ENCODE measurements at regions not wholly inside any gene's neighbourhood (a gene's known extent, or its start where the extent isn't known, plus 50 kb on each side); places are given as distances from the start of the nearest gene placed in this dataset.

DNA sequence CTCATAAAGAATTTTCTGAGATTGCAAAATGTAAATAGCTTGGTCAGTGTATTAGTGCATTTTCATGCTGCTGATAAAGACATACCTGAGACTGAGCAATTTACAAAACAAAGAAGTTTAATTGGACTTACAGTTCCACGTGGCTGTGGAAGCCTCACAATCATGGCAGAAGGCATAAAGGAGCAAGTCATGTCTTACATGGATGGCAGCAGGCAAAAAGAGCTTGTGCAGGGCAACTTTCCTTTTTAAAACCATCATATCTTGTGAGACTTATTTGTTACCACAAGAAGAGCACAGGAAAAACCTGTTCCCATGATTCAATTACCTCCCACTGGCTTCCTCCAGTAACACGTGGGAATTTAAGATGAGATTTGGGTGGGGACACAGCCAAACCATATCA lies 112.7 kb upstream of the HDDC2 start:
- H3K4me1 Mint-ChIP-seq: no peaks in the 10 kb centered on the region
- no peak for ATAC-seq
- TF ChIP-seq ZNF423 (CRISPR knock-in tag; IDR thresholded peaks at IDR 0.05) (no peak), SOX15 (CRISPR knock-in tag; IDR thresholded peaks at IDR 0.05) (no peak), ZNF671 (CRISPR knock-in tag; IDR thresholded peaks at IDR 0.05) (no peak), GTF2I (CRISPR knock-in tag; conservative IDR thresholded peaks at IDR 0.05) (no peak), JAZF1 (CRISPR knock-in tag; IDR thresholded peaks at IDR 0.05) (no peak), RORB (CRISPR knock-in tag; IDR thresholded peaks at IDR 0.05) (no peak), MXD4 (CRISPR knock-in tag; IDR thresholded peaks at IDR 0.05; ENCODE audit: borderline replicate concordance) (no peak), ZNF396 (CRISPR knock-in tag; IDR thresholded peaks at IDR 0.05; ENCODE audit: borderline replicate concordance) (no peak), ZNF138 (CRISPR knock-in tag; conservative IDR thresholded peaks at IDR 0.05) (no peak), PRRX2 (CRISPR knock-in tag; IDR thresholded peaks at IDR 0.05) (no peak), SMAD3 (CRISPR knock-in tag; IDR thresholded peaks at IDR 0.05; ENCODE audit: borderline replicate concordance) (no peak), ATF1 (CRISPR knock-in tag; IDR thresholded peaks at IDR 0.05) (no peak), CREB1 (CRISPR knock-in tag; IDR thresholded peaks at IDR 0.05) (no peak), FOXP1 (CRISPR knock-in tag; IDR thresholded peaks at IDR 0.05; ENCODE audit: borderline replicate concordance) (no peak), ZNF263 (CRISPR knock-in tag; IDR thresholded peaks at IDR 0.05; ENCODE audit: low read depth) (no peak)
- TF ChIP-seq, protein P1, sequence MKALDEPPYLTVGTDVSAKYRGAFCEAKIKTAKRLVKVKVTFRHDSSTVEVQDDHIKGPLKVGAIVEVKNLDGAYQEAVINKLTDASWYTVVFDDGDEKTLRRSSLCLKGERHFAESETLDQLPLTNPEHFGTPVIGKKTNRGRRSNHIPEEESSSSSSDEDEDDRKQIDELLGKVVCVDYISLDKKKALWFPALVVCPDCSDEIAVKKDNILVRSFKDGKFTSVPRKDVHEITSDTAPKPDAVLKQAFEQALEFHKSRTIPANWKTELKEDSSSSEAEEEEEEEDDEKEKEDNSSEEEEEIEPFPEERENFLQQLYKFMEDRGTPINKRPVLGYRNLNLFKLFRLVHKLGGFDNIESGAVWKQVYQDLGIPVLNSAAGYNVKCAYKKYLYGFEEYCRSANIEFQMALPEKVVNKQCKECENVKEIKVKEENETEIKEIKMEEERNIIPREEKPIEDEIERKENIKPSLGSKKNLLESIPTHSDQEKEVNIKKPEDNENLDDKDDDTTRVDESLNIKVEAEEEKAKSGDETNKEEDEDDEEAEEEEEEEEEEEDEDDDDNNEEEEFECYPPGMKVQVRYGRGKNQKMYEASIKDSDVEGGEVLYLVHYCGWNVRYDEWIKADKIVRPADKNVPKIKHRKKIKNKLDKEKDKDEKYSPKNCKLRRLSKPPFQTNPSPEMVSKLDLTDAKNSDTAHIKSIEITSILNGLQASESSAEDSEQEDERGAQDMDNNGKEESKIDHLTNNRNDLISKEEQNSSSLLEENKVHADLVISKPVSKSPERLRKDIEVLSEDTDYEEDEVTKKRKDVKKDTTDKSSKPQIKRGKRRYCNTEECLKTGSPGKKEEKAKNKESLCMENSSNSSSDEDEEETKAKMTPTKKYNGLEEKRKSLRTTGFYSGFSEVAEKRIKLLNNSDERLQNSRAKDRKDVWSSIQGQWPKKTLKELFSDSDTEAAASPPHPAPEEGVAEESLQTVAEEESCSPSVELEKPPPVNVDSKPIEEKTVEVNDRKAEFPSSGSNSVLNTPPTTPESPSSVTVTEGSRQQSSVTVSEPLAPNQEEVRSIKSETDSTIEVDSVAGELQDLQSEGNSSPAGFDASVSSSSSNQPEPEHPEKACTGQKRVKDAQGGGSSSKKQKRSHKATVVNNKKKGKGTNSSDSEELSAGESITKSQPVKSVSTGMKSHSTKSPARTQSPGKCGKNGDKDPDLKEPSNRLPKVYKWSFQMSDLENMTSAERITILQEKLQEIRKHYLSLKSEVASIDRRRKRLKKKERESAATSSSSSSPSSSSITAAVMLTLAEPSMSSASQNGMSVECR (CRISPR knock-in tag; IDR thresholded peaks at IDR 0.05; ENCODE audit: borderline replicate concordance): no peak
- TF ChIP-seq, protein P2, sequence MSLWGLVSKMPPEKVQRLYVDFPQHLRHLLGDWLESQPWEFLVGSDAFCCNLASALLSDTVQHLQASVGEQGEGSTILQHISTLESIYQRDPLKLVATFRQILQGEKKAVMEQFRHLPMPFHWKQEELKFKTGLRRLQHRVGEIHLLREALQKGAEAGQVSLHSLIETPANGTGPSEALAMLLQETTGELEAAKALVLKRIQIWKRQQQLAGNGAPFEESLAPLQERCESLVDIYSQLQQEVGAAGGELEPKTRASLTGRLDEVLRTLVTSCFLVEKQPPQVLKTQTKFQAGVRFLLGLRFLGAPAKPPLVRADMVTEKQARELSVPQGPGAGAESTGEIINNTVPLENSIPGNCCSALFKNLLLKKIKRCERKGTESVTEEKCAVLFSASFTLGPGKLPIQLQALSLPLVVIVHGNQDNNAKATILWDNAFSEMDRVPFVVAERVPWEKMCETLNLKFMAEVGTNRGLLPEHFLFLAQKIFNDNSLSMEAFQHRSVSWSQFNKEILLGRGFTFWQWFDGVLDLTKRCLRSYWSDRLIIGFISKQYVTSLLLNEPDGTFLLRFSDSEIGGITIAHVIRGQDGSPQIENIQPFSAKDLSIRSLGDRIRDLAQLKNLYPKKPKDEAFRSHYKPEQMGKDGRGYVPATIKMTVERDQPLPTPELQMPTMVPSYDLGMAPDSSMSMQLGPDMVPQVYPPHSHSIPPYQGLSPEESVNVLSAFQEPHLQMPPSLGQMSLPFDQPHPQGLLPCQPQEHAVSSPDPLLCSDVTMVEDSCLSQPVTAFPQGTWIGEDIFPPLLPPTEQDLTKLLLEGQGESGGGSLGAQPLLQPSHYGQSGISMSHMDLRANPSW (CRISPR knock-in tag; conservative IDR thresholded peaks at IDR 0.05; ENCODE audit: low read depth): no peak
- TF ChIP-seq, protein P3, sequence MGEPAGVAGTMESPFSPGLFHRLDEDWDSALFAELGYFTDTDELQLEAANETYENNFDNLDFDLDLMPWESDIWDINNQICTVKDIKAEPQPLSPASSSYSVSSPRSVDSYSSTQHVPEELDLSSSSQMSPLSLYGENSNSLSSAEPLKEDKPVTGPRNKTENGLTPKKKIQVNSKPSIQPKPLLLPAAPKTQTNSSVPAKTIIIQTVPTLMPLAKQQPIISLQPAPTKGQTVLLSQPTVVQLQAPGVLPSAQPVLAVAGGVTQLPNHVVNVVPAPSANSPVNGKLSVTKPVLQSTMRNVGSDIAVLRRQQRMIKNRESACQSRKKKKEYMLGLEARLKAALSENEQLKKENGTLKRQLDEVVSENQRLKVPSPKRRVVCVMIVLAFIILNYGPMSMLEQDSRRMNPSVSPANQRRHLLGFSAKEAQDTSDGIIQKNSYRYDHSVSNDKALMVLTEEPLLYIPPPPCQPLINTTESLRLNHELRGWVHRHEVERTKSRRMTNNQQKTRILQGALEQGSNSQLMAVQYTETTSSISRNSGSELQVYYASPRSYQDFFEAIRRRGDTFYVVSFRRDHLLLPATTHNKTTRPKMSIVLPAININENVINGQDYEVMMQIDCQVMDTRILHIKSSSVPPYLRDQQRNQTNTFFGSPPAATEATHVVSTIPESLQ (CRISPR knock-in tag; IDR thresholded peaks at IDR 0.05): no peak
- no peak overlapping the region for H3K27ac Mint-ChIP-seq
- peaks cover 5% of the 10 kb centered on the region for H3K27me3 Mint-ChIP-seq (ENCODE audit: low read depth)
- H3K4me3 Mint-ChIP-seq: no peak overlapping the region
- H3K9me3 Mint-ChIP-seq: peaks cover 30% of the 10 kb centered on the region
- CTCF ChIA-PET: no interaction called here
- POLR2A ChIA-PET: no interaction called here
- DNase-seq (ENCODE audit: low spot score): no peak
- H3K36me3 Mint-ChIP-seq: peaks cover 12% of the 10 kb centered on the region

DNA sequence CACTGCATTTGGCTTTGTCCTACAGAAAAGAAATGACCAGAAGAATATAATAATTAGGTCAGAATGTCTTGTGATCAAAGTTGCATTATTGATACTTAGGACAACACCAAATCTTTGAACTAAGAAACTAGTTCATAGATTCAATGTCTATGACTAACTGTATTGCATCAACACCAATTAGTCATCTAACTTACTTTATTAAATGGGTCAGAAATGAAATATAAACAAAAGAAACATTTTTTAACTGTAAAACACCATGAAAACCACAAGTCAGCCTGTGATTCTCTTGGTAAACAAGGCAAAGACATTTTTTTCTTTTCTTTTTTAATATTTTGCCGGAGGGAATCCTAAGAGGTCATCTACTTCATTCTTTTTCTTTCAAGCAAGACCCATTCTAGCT lies 114.1 kb upstream of the HDDC2 start:
- H3K9me3 Mint-ChIP-seq: peaks cover 23% of the 10 kb centered on the region
- H3K36me3 Mint-ChIP-seq: peaks cover 11% of the 10 kb centered on the region
- H3K4me3 Mint-ChIP-seq: no peak overlapping the region
- no peak overlapping the region for H3K27ac Mint-ChIP-seq
- POLR2A ChIA-PET: no interaction called here
- ATAC-seq (no peak), DNase-seq (ENCODE audit: low spot score) (no peak)
- H3K27me3 Mint-ChIP-seq (ENCODE audit: low read depth): peaks cover 5% of the 10 kb centered on the region
- H3K4me1 Mint-ChIP-seq: peaks cover 5% of the 10 kb centered on the region
- CTCF ChIA-PET: no interaction called here
- TF ChIP-seq, protein P4, sequence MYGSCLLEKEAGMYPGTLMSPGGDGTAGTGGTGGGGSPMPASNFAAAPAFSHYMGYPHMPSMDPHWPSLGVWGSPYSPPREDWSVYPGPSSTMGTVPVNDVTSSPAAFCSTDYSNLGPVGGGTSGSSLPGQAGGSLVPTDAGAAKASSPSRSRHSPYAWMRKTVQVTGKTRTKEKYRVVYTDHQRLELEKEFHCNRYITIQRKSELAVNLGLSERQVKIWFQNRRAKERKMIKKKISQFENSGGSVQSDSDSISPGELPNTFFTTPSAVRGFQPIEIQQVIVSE (CRISPR knock-in tag; IDR thresholded peaks at IDR 0.05; ENCODE audit: borderline replicate concordance): no peak
- TF ChIP-seq, protein P5, sequence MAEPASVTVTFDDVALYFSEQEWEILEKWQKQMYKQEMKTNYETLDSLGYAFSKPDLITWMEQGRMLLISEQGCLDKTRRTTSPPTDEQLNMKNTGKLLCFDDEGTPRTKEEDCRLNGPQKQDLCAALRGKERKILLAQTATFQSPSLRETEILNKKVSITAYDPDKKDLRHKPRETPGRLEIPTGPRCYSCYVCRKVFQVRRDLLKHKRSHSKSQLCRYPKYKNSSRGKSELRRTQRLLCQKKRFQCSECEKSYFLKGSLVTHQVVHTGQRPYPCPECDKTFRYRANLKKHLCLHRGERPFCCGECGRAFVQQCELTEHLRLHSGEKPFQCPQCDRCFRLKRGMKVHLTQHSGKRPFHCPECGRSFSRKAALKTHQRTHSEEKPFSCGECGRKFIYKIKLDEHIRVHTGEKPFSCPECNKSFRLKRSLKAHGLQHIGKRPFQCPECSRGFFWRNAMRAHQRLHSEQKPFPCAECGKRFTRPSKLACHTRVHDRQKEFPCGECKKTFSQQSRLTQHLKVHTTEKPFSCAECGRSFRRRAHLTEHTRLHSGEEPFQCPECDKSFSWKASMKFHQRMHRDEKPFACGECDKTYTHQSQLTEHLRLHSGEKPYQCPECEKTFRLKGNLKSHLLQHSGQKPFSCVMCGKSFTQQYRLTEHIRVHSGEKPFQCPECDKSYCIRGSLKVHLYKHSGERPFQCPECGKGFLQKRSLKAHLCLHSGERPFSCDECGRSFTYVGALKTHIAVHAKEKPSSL (CRISPR knock-in tag; conservative IDR thresholded peaks at IDR 0.05): no peak
- TF ChIP-seq ZNF263 (CRISPR knock-in tag; IDR thresholded peaks at IDR 0.05; ENCODE audit: low read depth) (no peak), MXD4 (CRISPR knock-in tag; IDR thresholded peaks at IDR 0.05; ENCODE audit: borderline replicate concordance) (no peak), KAT7 (CRISPR knock-in tag; IDR thresholded peaks at IDR 0.05; ENCODE audit: borderline replicate concordance) (no peak)
- TF ChIP-seq, protein P6, sequence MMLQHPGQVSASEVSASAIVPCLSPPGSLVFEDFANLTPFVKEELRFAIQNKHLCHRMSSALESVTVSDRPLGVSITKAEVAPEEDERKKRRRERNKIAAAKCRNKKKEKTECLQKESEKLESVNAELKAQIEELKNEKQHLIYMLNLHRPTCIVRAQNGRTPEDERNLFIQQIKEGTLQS (CRISPR knock-in tag; conservative IDR thresholded peaks at IDR 0.05): no peak
- TF ChIP-seq, protein P7, sequence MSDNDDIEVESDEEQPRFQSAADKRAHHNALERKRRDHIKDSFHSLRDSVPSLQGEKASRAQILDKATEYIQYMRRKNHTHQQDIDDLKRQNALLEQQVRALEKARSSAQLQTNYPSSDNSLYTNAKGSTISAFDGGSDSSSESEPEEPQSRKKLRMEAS (CRISPR knock-in tag; IDR thresholded peaks at IDR 0.05): no peak

Data from WTC11 (cell line).